ENCODE measurements at regions not wholly inside any gene's neighbourhood (a gene's known extent, or its start where the extent isn't known, plus 50 kb on each side); places are given as distances from the start of the nearest gene placed in this dataset.
A peak's percentile ranks its signal among the peaks of the same experiment; 100 is the strongest.

DNA sequence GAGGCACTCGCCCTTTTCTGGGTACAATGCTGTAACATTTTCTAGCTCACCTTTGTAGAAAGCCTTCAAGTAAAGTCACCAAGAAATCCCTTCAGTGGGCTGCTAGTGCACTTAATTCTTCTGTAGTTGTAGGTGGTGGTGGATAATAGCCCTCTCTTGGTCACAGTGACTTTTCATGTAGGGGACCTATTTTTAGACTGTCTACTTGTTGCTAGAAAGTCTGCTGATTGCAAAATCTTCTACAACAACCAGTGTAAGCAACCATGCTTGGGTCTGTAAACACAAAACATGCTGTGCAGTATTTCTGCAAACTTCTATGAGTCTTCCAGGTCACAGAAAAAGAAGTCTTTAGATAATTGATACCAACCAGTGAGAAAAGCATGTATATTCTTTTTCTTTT is 55.6 kb downstream of the PBDC1 start:
- TF ChIP-seq, protein P1, sequence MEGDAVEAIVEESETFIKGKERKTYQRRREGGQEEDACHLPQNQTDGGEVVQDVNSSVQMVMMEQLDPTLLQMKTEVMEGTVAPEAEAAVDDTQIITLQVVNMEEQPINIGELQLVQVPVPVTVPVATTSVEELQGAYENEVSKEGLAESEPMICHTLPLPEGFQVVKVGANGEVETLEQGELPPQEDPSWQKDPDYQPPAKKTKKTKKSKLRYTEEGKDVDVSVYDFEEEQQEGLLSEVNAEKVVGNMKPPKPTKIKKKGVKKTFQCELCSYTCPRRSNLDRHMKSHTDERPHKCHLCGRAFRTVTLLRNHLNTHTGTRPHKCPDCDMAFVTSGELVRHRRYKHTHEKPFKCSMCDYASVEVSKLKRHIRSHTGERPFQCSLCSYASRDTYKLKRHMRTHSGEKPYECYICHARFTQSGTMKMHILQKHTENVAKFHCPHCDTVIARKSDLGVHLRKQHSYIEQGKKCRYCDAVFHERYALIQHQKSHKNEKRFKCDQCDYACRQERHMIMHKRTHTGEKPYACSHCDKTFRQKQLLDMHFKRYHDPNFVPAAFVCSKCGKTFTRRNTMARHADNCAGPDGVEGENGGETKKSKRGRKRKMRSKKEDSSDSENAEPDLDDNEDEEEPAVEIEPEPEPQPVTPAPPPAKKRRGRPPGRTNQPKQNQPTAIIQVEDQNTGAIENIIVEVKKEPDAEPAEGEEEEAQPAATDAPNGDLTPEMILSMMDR (IDR thresholded peaks at IDR 0.05; ENCODE audit: borderline replicate concordance, insufficient read depth, low read depth, low read length): no peak
- H3K4me3 ChIP-seq (ENCODE audit: low read depth, low read length): no peak overlapping the region

DNA sequence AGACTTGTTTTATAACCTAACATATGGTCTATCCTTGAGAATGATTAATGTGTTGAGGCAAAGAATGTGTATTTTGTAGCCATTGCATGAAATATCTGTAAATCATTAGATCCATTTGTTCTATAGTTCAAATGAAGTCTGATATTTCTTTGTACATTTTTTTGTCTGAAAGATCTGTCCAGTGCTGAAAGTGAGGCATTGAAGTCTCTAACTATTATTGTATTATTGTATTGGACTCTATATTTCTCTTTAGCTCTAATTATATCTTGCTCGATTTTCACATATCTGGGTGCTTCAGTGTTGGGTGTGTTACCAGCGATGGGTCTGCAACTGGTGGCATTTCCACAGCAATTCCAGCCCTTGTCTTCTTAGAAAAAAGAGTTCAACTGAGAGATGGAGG is 76.0 kb downstream of the PBDC1 start:
- TF ChIP-seq, protein P1 (IDR thresholded peaks at IDR 0.05; ENCODE audit: borderline replicate concordance, insufficient read depth, low read depth, low read length): no peak

DNA sequence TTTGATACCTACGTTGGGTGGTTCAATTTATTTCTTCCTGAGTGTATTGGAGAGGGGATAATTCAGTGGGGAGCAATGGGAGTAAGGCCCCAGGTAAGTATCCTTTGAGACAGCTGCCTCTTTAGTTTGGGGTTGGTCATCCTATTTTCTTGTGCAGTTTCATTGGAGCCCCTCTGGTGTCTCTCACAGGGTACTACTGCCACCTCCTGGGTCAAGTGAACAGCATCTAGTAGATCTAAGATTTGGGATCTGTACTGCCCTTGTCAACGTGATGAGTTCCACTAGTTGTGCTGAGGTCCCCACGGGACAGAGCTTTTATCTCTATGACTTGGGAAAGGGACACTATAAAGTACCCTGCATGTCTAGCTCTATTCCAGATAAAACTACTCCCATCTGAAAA is 80.6 kb downstream of the PBDC1 start:
- TF ChIP-seq, protein P1 (IDR thresholded peaks at IDR 0.05; ENCODE audit: borderline replicate concordance, insufficient read depth, low read depth, low read length): peak; percentile 41; the same call in 1 of the 2 replicates
- no peak overlapping the region for H3K4me3 ChIP-seq (ENCODE audit: low read depth, low read length)

More for the DNA sequence above, 76.0 kb downstream of the PBDC1 start:
- H3K4me3 ChIP-seq (ENCODE audit: low read depth, low read length): no peak overlapping the region

DNA sequence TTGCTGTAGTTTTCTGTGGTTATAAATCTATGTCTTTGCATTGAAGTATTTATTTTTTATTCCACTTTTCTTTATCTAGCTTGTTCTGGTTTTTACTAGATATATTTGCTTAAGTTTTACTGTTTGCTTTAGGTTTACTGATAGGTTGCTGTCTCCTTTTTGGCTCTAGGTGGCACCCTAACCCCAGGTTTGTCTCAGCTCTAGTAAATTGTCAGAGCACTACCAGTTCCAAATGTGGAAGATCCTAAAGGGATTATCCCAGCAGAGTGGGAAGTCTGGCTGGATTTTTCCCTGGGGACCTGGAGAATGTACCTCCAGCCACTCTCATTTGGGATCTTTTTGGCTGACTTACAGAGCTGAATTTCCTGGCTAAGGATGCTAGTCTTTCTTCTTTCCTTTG is 106.1 kb downstream of the PBDC1 start:
- H3K4me3 ChIP-seq (ENCODE audit: low read depth, low read length): no peak overlapping the region
- TF ChIP-seq, protein P1 (IDR thresholded peaks at IDR 0.05; ENCODE audit: borderline replicate concordance, insufficient read depth, low read depth, low read length): peak; percentile 57
